ENCODE measurements at regions not wholly inside any gene's neighbourhood (a gene's known extent, or its start where the extent isn't known, plus 50 kb on each side); places are given as distances from the start of the nearest gene placed in this dataset.

GRCh38 chr4:31979988-31980387 is 1259.8 kb downstream of the PCDH7 start:
- H3K4me1 ChIP-seq: no peaks in the 10 kb centered on the region
- H2AFZ ChIP-seq: no peak overlapping the region
- no peak overlapping the region for H3K9ac ChIP-seq
- no peak overlapping the region for H3K27ac ChIP-seq
- no peak overlapping the region for H3K4me2 ChIP-seq (ENCODE audit: low read length)
- H3K27me3 ChIP-seq (ENCODE audit: control insufficient read depth, insufficient read depth, low read length): no peaks in the 10 kb centered on the region
- no peak for TF ChIP-seq CTCF (IDR thresholded peaks at IDR 0.05)
- no peaks in the 10 kb centered on the region for H3K79me2 ChIP-seq
- H3K4me3 ChIP-seq (ENCODE audit: low read depth, low read length): no peak overlapping the region
- H3K9me3 ChIP-seq (ENCODE audit: control insufficient read depth, low read length): no peaks in the 10 kb centered on the region
- H3K36me3 ChIP-seq (ENCODE audit: control insufficient read depth, insufficient read depth, low read length): no peaks in the 10 kb centered on the region

GRCh38 chr4:31983246-31983645 is 1263.1 kb downstream of the PCDH7 start:
- Histone ChIP-seq H3K79me2 (no peaks in the 10 kb centered on the region), H3K27ac (no peak overlapping the region), H3K9ac (no peak overlapping the region), H3K4me1 (no peaks in the 10 kb centered on the region), H3K27me3 (ENCODE audit: control insufficient read depth, insufficient read depth, low read length) (no peaks in the 10 kb centered on the region), H3K4me3 (ENCODE audit: low read depth, low read length) (no peak overlapping the region), H2AFZ (no peak overlapping the region), H3K4me2 (ENCODE audit: low read length) (no peak overlapping the region), H3K36me3 (ENCODE audit: control insufficient read depth, insufficient read depth, low read length) (no peaks in the 10 kb centered on the region), H3K9me3 (ENCODE audit: control insufficient read depth, low read length) (no peaks in the 10 kb centered on the region)
- no peak for TF ChIP-seq CTCF (IDR thresholded peaks at IDR 0.05)

GRCh38 chr4:31983677-31984076 is 1263.5 kb downstream of the PCDH7 start:
- Histone ChIP-seq H3K9me3 (ENCODE audit: control insufficient read depth, low read length) (no peaks in the 10 kb centered on the region), H3K27me3 (ENCODE audit: control insufficient read depth, insufficient read depth, low read length) (no peaks in the 10 kb centered on the region), H3K36me3 (ENCODE audit: control insufficient read depth, insufficient read depth, low read length) (no peaks in the 10 kb centered on the region), H3K4me2 (ENCODE audit: low read length) (no peak overlapping the region), H3K4me3 (ENCODE audit: low read depth, low read length) (no peak overlapping the region), H3K79me2 (no peaks in the 10 kb centered on the region), H3K27ac (no peak overlapping the region), H3K4me1 (no peaks in the 10 kb centered on the region), H2AFZ (no peak overlapping the region), H3K9ac (no peak overlapping the region)
- TF ChIP-seq CTCF (IDR thresholded peaks at IDR 0.05): no peak

- Histone ChIP-seq H3K36me3 (ENCODE audit: control insufficient read depth, insufficient read depth, low read length) (no peaks in the 10 kb centered on the region), H3K27ac (no peak overlapping the region), H3K27me3 (ENCODE audit: control insufficient read depth, insufficient read depth, low read length) (no peaks in the 10 kb centered on the region), H3K9me3 (ENCODE audit: control insufficient read depth, low read length) (no peaks in the 10 kb centered on the region), H3K4me3 (ENCODE audit: low read depth, low read length) (no peak overlapping the region), H3K4me1 (no peaks in the 10 kb centered on the region), H3K4me2 (ENCODE audit: low read length) (no peak overlapping the region), H2AFZ (no peak overlapping the region), H3K9ac (no peak overlapping the region), H3K79me2 (no peaks in the 10 kb centered on the region)
- TF ChIP-seq CTCF (IDR thresholded peaks at IDR 0.05): no peak
Observed at GRCh38 chr4:31984872-31985271, 1264.7 kb downstream of the PCDH7 start.
